ENCODE measurements at regions not wholly inside any gene's neighbourhood (a gene's known extent, or its start where the extent isn't known, plus 50 kb on each side); places are given as distances from the start of the nearest gene placed in this dataset.
"Not testable (repeated sequence)": the region's sequence is repeated elsewhere in the genome, so short reads cannot be mapped to it uniquely, and the experiment has no call there.

- TF ChIP-seq CTCF (IDR thresholded peaks at IDR 0.05); POLR2A (IDR thresholded peaks at IDR 0.05; ENCODE audit: low read depth); EP300 (IDR thresholded peaks at IDR 0.05): not testable (repeated sequence)
Measured at GRCh38 chr2:8145375-8145774, 536.5 kb upstream of the ID2 start.

Data from esophagus muscularis mucosa (tissue), 4 donors.